PC-9 (cell line): ENCODE measurements at regions not wholly inside any gene's neighbourhood (a gene's known extent, or its start where the extent isn't known, plus 50 kb on each side); places are given as distances from the start of the nearest gene placed in this dataset.

ENCODE experiments used
- EZH2 ChIP-seq: fragments of 200-600 bp; sonication (generic); IDR thresholded peaks from 2 replicates; pipeline ENCODE4 v1.8.0; 2017; ENCODE audit warnings: antibody characterized with exemption, low read depth
- TF ChIP-seq, protein P1 (sequence below): fragments of 200-600 bp; sonication (generic); conservative IDR thresholded peaks from 2 replicates; pipeline ENCODE4 v1.6.1; 2017; ENCODE audit warnings: mixed run types, antibody characterized with exemption, mild to moderate bottlenecking, moderate library complexity

DNA sequence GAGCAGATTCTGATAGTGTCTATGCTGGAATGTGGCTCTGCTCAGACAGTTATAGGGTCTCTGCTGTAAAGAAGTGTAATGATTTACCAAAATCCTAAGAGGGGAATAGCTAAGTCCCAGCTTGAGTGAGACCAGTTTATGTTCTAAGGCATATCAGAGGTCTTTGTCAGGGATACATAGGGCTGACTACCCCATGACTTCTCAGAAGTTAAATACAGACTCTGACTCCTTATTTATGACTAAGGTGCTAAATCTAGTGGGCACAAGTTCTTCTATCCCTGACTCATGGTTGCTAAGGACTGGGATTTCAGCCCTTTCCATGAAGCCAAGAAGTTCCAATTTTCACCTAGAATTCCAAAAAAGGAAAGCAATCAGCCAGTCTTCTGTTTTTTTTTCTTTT, 192.6 kb upstream of the POU1F1 start:
- TF ChIP-seq, protein P1, sequence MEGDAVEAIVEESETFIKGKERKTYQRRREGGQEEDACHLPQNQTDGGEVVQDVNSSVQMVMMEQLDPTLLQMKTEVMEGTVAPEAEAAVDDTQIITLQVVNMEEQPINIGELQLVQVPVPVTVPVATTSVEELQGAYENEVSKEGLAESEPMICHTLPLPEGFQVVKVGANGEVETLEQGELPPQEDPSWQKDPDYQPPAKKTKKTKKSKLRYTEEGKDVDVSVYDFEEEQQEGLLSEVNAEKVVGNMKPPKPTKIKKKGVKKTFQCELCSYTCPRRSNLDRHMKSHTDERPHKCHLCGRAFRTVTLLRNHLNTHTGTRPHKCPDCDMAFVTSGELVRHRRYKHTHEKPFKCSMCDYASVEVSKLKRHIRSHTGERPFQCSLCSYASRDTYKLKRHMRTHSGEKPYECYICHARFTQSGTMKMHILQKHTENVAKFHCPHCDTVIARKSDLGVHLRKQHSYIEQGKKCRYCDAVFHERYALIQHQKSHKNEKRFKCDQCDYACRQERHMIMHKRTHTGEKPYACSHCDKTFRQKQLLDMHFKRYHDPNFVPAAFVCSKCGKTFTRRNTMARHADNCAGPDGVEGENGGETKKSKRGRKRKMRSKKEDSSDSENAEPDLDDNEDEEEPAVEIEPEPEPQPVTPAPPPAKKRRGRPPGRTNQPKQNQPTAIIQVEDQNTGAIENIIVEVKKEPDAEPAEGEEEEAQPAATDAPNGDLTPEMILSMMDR: no peak
- no peak for TF ChIP-seq EZH2
